ENCODE measurements at regions not wholly inside any gene's neighbourhood (a gene's known extent, or its start where the extent isn't known, plus 50 kb on each side); places are given as distances from the start of the nearest gene placed in this dataset.

GRCh38 chr18:22509423-22509822 is 91.7 kb upstream of the CTAGE1 start:
- Histone ChIP-seq H3K79me2 (ENCODE audit: control insufficient read depth, low read length) (no peaks in the 10 kb centered on the region), H3K27ac (ENCODE audit: low read depth, low read length) (no peak overlapping the region), H3K4me2 (ENCODE audit: low read length) (no peak overlapping the region), H3K4me3 (ENCODE audit: low read length) (no peak overlapping the region), H3K36me3 (ENCODE audit: control insufficient read depth, low read length) (no peaks in the 10 kb centered on the region), H3F3A (ENCODE audit: control insufficient read depth, insufficient read depth) (no peaks in the 10 kb centered on the region), H3K9me2 (replicated peaks; ENCODE audit: control insufficient read depth, low read length) (no peaks in the 10 kb centered on the region), H3K27me3 (ENCODE audit: control insufficient read depth, low read length) (no peaks in the 10 kb centered on the region), H4K20me1 (ENCODE audit: control insufficient read depth, insufficient read depth, low read depth, low read length) (no peaks in the 10 kb centered on the region), H3K4me1 (ENCODE audit: control insufficient read depth, low read length) (no peaks in the 10 kb centered on the region), H3K9me3 (ENCODE audit: control insufficient read depth, insufficient read depth, low read length) (no peaks in the 10 kb centered on the region)
- no peak for TF ChIP-seq EZH2phosphoT487 (IDR thresholded peaks at IDR 0.05; ENCODE audit: borderline replicate concordance, low read length)
- TF ChIP-seq, protein P1, sequence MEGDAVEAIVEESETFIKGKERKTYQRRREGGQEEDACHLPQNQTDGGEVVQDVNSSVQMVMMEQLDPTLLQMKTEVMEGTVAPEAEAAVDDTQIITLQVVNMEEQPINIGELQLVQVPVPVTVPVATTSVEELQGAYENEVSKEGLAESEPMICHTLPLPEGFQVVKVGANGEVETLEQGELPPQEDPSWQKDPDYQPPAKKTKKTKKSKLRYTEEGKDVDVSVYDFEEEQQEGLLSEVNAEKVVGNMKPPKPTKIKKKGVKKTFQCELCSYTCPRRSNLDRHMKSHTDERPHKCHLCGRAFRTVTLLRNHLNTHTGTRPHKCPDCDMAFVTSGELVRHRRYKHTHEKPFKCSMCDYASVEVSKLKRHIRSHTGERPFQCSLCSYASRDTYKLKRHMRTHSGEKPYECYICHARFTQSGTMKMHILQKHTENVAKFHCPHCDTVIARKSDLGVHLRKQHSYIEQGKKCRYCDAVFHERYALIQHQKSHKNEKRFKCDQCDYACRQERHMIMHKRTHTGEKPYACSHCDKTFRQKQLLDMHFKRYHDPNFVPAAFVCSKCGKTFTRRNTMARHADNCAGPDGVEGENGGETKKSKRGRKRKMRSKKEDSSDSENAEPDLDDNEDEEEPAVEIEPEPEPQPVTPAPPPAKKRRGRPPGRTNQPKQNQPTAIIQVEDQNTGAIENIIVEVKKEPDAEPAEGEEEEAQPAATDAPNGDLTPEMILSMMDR (IDR thresholded peaks at IDR 0.05; ENCODE audit: low read depth, low read length, poor library complexity, severe bottlenecking) = no peak

DNA sequence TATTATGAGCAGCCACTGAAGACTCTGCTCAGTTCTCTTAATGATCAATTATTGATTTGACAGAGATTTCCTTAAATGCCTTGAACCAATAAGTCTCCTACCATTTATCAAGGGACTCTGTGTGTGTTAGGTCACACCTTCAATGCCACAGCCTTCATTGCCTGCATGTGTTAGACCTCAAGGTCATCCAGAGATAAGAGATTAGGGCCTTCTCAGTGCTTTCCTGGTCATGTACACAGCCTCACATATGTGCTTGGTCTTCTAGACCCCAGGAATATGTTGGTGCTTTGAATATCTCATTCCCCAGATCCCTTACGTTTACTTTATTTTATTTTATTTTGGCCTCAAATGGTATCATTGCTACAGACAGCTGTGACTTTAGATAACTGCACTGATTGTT is 93.0 kb upstream of the CTAGE1 start:
- Histone ChIP-seq H3K27me3 (ENCODE audit: control insufficient read depth, low read length) (no peaks in the 10 kb centered on the region), H3K4me1 (ENCODE audit: control insufficient read depth, low read length) (no peaks in the 10 kb centered on the region), H3K36me3 (ENCODE audit: control insufficient read depth, low read length) (no peaks in the 10 kb centered on the region), H3K27ac (ENCODE audit: low read depth, low read length) (no peak overlapping the region), H4K20me1 (ENCODE audit: control insufficient read depth, insufficient read depth, low read depth, low read length) (no peaks in the 10 kb centered on the region), H3K4me2 (ENCODE audit: low read length) (no peak overlapping the region), H3K9me3 (ENCODE audit: control insufficient read depth, insufficient read depth, low read length) (no peaks in the 10 kb centered on the region), H3K79me2 (ENCODE audit: control insufficient read depth, low read length) (no peaks in the 10 kb centered on the region), H3K4me3 (ENCODE audit: low read length) (no peak overlapping the region), H3K9me2 (replicated peaks; ENCODE audit: control insufficient read depth, low read length) (no peaks in the 10 kb centered on the region), H3F3A (ENCODE audit: control insufficient read depth, insufficient read depth) (no peaks in the 10 kb centered on the region)
- TF ChIP-seq, protein P1 (IDR thresholded peaks at IDR 0.05; ENCODE audit: low read depth, low read length, poor library complexity, severe bottlenecking) = no peak
- TF ChIP-seq EZH2phosphoT487 (IDR thresholded peaks at IDR 0.05; ENCODE audit: borderline replicate concordance, low read length) = no peak

GRCh38 chr18:22513721-22514481 is 96.2 kb upstream of the CTAGE1 start:
- no peak overlapping the region for H3K4me3 ChIP-seq (ENCODE audit: low read length)
- no peaks in the 10 kb centered on the region for H3F3A ChIP-seq (ENCODE audit: control insufficient read depth, insufficient read depth)
- no peak overlapping the region for H3K27ac ChIP-seq (ENCODE audit: low read depth, low read length)
- H3K9me2 ChIP-seq (replicated peaks; ENCODE audit: control insufficient read depth, low read length) = no peaks in the 10 kb centered on the region
- TF ChIP-seq EZH2phosphoT487 (IDR thresholded peaks at IDR 0.05; ENCODE audit: borderline replicate concordance, low read length) = no peak
- H3K9me3 ChIP-seq (ENCODE audit: control insufficient read depth, insufficient read depth, low read length) = no peaks in the 10 kb centered on the region
- no peaks in the 10 kb centered on the region for H3K4me1 ChIP-seq (ENCODE audit: control insufficient read depth, low read length)
- H3K36me3 ChIP-seq (ENCODE audit: control insufficient read depth, low read length) = no peaks in the 10 kb centered on the region
- no peaks in the 10 kb centered on the region for H3K79me2 ChIP-seq (ENCODE audit: control insufficient read depth, low read length)
- H4K20me1 ChIP-seq (ENCODE audit: control insufficient read depth, insufficient read depth, low read depth, low read length) = no peaks in the 10 kb centered on the region
- H3K27me3 ChIP-seq (ENCODE audit: control insufficient read depth, low read length) = no peaks in the 10 kb centered on the region
- no peak overlapping the region for H3K4me2 ChIP-seq (ENCODE audit: low read length)

DNA sequence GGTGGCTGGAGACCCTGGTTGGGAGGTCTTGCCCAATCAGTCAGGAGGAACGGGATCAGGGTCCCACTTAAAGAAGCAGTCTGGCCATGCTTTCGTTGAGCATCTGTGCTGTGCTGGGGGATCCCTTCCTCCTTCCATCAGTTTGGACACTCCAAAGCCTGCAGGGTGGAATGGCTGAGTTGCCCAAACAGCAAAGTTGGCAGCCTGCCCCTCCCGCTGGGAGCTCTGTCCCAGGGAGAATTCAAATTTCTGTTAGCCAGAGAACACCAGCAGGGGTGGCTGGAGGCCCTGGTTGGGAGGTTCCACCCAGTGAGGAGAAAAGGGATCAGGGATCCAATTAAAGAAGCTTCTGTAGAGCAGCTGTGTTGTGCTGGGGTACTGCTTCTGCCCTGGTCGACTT is 96.9 kb upstream of the CTAGE1 start:
- H3K36me3 ChIP-seq (ENCODE audit: control insufficient read depth, low read length) = no peaks in the 10 kb centered on the region
- no peak overlapping the region for H3K4me3 ChIP-seq (ENCODE audit: low read length)
- no peaks in the 10 kb centered on the region for H3K27me3 ChIP-seq (ENCODE audit: control insufficient read depth, low read length)
- TF ChIP-seq, protein P1 (IDR thresholded peaks at IDR 0.05; ENCODE audit: low read depth, low read length, poor library complexity, severe bottlenecking) = no peak
- TF ChIP-seq EZH2phosphoT487 (IDR thresholded peaks at IDR 0.05; ENCODE audit: borderline replicate concordance, low read length) = no peak
- no peaks in the 10 kb centered on the region for H4K20me1 ChIP-seq (ENCODE audit: control insufficient read depth, insufficient read depth, low read depth, low read length)
- no peaks in the 10 kb centered on the region for H3K9me3 ChIP-seq (ENCODE audit: control insufficient read depth, insufficient read depth, low read length)
- H3K4me1 ChIP-seq (ENCODE audit: control insufficient read depth, low read length) = no peaks in the 10 kb centered on the region
- no peaks in the 10 kb centered on the region for H3K79me2 ChIP-seq (ENCODE audit: control insufficient read depth, low read length)
- H3K9me2 ChIP-seq (replicated peaks; ENCODE audit: control insufficient read depth, low read length) = no peaks in the 10 kb centered on the region
- H3F3A ChIP-seq (ENCODE audit: control insufficient read depth, insufficient read depth) = no peaks in the 10 kb centered on the region
- H3K27ac ChIP-seq (ENCODE audit: low read depth, low read length) = no peak overlapping the region
- H3K4me2 ChIP-seq (ENCODE audit: low read length) = no peak overlapping the region

All from DOHH2 (cell line).